ENCODE measurements at regions not wholly inside any gene's neighbourhood (a gene's known extent, or its start where the extent isn't known, plus 50 kb on each side); places are given as distances from the start of the nearest gene placed in this dataset.

- Histone ChIP-seq H3K79me2 (ENCODE audit: control insufficient read depth, insufficient read depth, low read length) (no peaks in the 10 kb centered on the region), H3K36me3 (ENCODE audit: control insufficient read depth in 2 of 2, extremely low read depth in 1 of 2, insufficient read depth in 2 of 2, low read length in 2 of 2) (no peaks in the 10 kb centered on the region), H3K9ac (ENCODE audit: control insufficient read depth, extremely low read depth, insufficient read depth, low read length) (no peak overlapping the region), H3K27me3 (ENCODE audit: control insufficient read depth, extremely low read depth, insufficient read depth, low read length) (peaks cover 3% of the 10 kb centered on the region), H4K20me1 (ENCODE audit: control insufficient read depth, extremely low read depth, insufficient read depth, low read length) (no peaks in the 10 kb centered on the region), H3K4me1 (ENCODE audit: control insufficient read depth, extremely low read depth, insufficient read depth, low read length) (no peaks in the 10 kb centered on the region), H3K4me3 (ENCODE audit: control insufficient read depth in 2 of 3, extremely low read depth in 1 of 3, insufficient read depth in 2 of 3, low read depth in 1 of 3, low read length in 3 of 3) (no peak overlapping the region), H3K9me1 (ENCODE audit: control insufficient read depth, extremely low read depth, insufficient read depth, low read length) (no peaks in the 10 kb centered on the region), H3K4me2 (ENCODE audit: control insufficient read depth, extremely low read depth, insufficient read depth, low read depth, low read length) (no peak overlapping the region), H3K27ac (ENCODE audit: control insufficient read depth, insufficient read depth, low read length) (no peak overlapping the region), H3K9me3 (ENCODE audit: control insufficient read depth, low read depth, low read length) (no peaks in the 10 kb centered on the region), H2AFZ (ENCODE audit: control insufficient read depth, low read length) (no peak overlapping the region)
- no peak for FAIRE-seq
- dilution Hi-C loops (cut with MboI; ENCODE audit: extremely low pct_ligation_motif_present, low sequenced_read_pairs), result no loop called here
- no peak for TF ChIP-seq EZH2 (IDR thresholded peaks at IDR 0.05; ENCODE audit: low read length)
- TF ChIP-seq, protein P1, sequence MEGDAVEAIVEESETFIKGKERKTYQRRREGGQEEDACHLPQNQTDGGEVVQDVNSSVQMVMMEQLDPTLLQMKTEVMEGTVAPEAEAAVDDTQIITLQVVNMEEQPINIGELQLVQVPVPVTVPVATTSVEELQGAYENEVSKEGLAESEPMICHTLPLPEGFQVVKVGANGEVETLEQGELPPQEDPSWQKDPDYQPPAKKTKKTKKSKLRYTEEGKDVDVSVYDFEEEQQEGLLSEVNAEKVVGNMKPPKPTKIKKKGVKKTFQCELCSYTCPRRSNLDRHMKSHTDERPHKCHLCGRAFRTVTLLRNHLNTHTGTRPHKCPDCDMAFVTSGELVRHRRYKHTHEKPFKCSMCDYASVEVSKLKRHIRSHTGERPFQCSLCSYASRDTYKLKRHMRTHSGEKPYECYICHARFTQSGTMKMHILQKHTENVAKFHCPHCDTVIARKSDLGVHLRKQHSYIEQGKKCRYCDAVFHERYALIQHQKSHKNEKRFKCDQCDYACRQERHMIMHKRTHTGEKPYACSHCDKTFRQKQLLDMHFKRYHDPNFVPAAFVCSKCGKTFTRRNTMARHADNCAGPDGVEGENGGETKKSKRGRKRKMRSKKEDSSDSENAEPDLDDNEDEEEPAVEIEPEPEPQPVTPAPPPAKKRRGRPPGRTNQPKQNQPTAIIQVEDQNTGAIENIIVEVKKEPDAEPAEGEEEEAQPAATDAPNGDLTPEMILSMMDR (optimal IDR thresholded peaks at IDR 0.05 in 1 of 3, IDR thresholded peaks at IDR 0.05 in 1 of 3, conservative IDR thresholded peaks at IDR 0.05 in 1 of 3; ENCODE audit: extremely low read depth in 1 of 3, insufficient read depth in 2 of 3, low read length in 3 of 3), result no peak
- no peak for DNase-seq (ENCODE audit: low read depth, low spot score)
These were observed 141.7 kb upstream of the NRXN3 start for GRCh38 chr14:78028471-78028870.

- FAIRE-seq (no peak), DNase-seq (ENCODE audit: low read depth, low spot score) (no peak)
- TF ChIP-seq, protein P1 (optimal IDR thresholded peaks at IDR 0.05 in 1 of 3, IDR thresholded peaks at IDR 0.05 in 1 of 3, conservative IDR thresholded peaks at IDR 0.05 in 1 of 3; ENCODE audit: extremely low read depth in 1 of 3, insufficient read depth in 2 of 3, low read length in 3 of 3), result peak in 1 of 3 experiments; percentile 23
- TF ChIP-seq EZH2 (IDR thresholded peaks at IDR 0.05; ENCODE audit: low read length), result no peak
- H3K79me2 ChIP-seq (ENCODE audit: control insufficient read depth, insufficient read depth, low read length), result no peaks in the 10 kb centered on the region
- peaks cover 3% of the 10 kb centered on the region for H3K27me3 ChIP-seq (ENCODE audit: control insufficient read depth, extremely low read depth, insufficient read depth, low read length)
- H3K4me2 ChIP-seq (ENCODE audit: control insufficient read depth, extremely low read depth, insufficient read depth, low read depth, low read length), result no peak overlapping the region
- H2AFZ ChIP-seq (ENCODE audit: control insufficient read depth, low read length), result no peak overlapping the region
- no peaks in the 10 kb centered on the region for H3K9me1 ChIP-seq (ENCODE audit: control insufficient read depth, extremely low read depth, insufficient read depth, low read length)
- H3K9ac ChIP-seq (ENCODE audit: control insufficient read depth, extremely low read depth, insufficient read depth, low read length), result no peak overlapping the region
- H3K9me3 ChIP-seq (ENCODE audit: control insufficient read depth, low read depth, low read length), result no peaks in the 10 kb centered on the region
- dilution Hi-C loops (cut with MboI; ENCODE audit: extremely low pct_ligation_motif_present, low sequenced_read_pairs), result no loop called here
- no peaks in the 10 kb centered on the region for H4K20me1 ChIP-seq (ENCODE audit: control insufficient read depth, extremely low read depth, insufficient read depth, low read length)
- no peaks in the 10 kb centered on the region for H3K36me3 ChIP-seq (ENCODE audit: control insufficient read depth in 2 of 2, extremely low read depth in 1 of 2, insufficient read depth in 2 of 2, low read length in 2 of 2)
- no peak overlapping the region for H3K4me3 ChIP-seq (ENCODE audit: control insufficient read depth in 2 of 3, extremely low read depth in 1 of 3, insufficient read depth in 2 of 3, low read depth in 1 of 3, low read length in 3 of 3)
- H3K27ac ChIP-seq (ENCODE audit: control insufficient read depth, insufficient read depth, low read length), result no peak overlapping the region
- no peaks in the 10 kb centered on the region for H3K4me1 ChIP-seq (ENCODE audit: control insufficient read depth, extremely low read depth, insufficient read depth, low read length)
These were observed 140.4 kb upstream of the NRXN3 start for GRCh38 chr14:78029601-78030372.

All from keratinocyte (primary cell).